Fibroblast of lung (primary cell): ENCODE measurements at regions not wholly inside any gene's neighbourhood (a gene's known extent, or its start where the extent isn't known, plus 50 kb on each side); places are given as distances from the start of the nearest gene placed in this dataset.

Source experiments
- DNase-seq, 2 donors: peaks; one replicate each; pipeline versions ENCODE4 v3.0.0 to v3.0.0-alpha.2; 2010; ENCODE audit warnings: low read depth in 2 of 2
- H2AFZ ChIP-seq: 2 replicates; pipeline ENCODE4 v1.5.1; 2012; ENCODE audit warnings: low read length, control low read depth, inconsistent platforms
- H3K27ac ChIP-seq: 2 replicates; pipeline ENCODE4 v1.5.1; 2011; ENCODE audit warnings: low read length, control low read depth; ENCODE audit not compliant: insufficient read depth
- H3K27me3 ChIP-seq: 2 replicates; pipeline ENCODE4 v1.5.1; 2011; ENCODE audit warnings: mild to moderate bottlenecking, low read length; ENCODE audit not compliant: control insufficient read depth, insufficient read depth
- H3K36me3 ChIP-seq: 2 replicates; pipeline ENCODE4 v1.5.1; 2011; ENCODE audit warnings: low read length; ENCODE audit not compliant: control insufficient read depth, insufficient read depth
- H3K4me1 ChIP-seq: 2 replicates; pipeline ENCODE4 v1.5.1; 2011; ENCODE audit warnings: low read length; ENCODE audit not compliant: control insufficient read depth, insufficient read depth; ENCODE audit errors: extremely low read depth
- H3K4me2 ChIP-seq: 2 replicates; pipeline ENCODE4 v1.5.1; 2011; ENCODE audit warnings: low read length, control low read depth; ENCODE audit not compliant: insufficient read depth; ENCODE audit errors: extremely low read depth
- H3K4me3 ChIP-seq, 4 experiments: fragments of 200-600 bp in 1 of 4; sonication (generic) in 1 of 4; replicated peaks in 1 of 4; 2 replicates each; pipeline ENCODE4 v1.5.1; 2011 to 2016; ENCODE audit warnings: low read length in 4 of 4, low read depth in 3 of 4, mild to moderate bottlenecking in 3 of 4, control low read depth in 2 of 4, inconsistent platforms in 1 of 4, mixed read lengths in 1 of 4; ENCODE audit not compliant: insufficient read depth in 1 of 4; ENCODE audit errors: control extremely low read depth in 1 of 4
- H3K79me2 ChIP-seq: 2 replicates; pipeline ENCODE4 v1.5.1; 2012; ENCODE audit warnings: mild to moderate bottlenecking, low read length, inconsistent platforms; ENCODE audit not compliant: control insufficient read depth, insufficient read depth
- H3K9ac ChIP-seq: 2 replicates; pipeline ENCODE4 v1.5.1; 2011; ENCODE audit warnings: mild to moderate bottlenecking, low read length, control low read depth; ENCODE audit not compliant: insufficient read depth
- H3K9me3 ChIP-seq: 2 replicates; pipeline ENCODE4 v1.5.1; 2012; ENCODE audit warnings: low read depth, low read length; ENCODE audit not compliant: control insufficient read depth, insufficient read depth
- H4K20me1 ChIP-seq: 2 replicates; pipeline ENCODE4 v1.5.1; 2011; ENCODE audit warnings: low read length; ENCODE audit not compliant: control insufficient read depth, insufficient read depth; ENCODE audit errors: extremely low read depth
- EZH2 ChIP-seq: IDR thresholded peaks from 2 replicates; pipeline ENCODE4 v1.5.1; 2012; ENCODE audit warnings: low read length, control low read depth, mild to moderate bottlenecking; ENCODE audit errors: missing control alignments
- TF ChIP-seq, protein P1 (sequence below), 2 donors: IDR thresholded peaks in 1 of 2; conservative IDR thresholded peaks in 1 of 2; 1 replicate in 1 of 2; 2 replicates in 1 of 2; pipeline ENCODE4 v1.5.1; 2011 to 2012; ENCODE audit warnings: low read length in 2 of 2, control low read depth in 1 of 2, inconsistent platforms in 1 of 2, low read depth in 1 of 2, mild to moderate bottlenecking in 1 of 2

DNA sequence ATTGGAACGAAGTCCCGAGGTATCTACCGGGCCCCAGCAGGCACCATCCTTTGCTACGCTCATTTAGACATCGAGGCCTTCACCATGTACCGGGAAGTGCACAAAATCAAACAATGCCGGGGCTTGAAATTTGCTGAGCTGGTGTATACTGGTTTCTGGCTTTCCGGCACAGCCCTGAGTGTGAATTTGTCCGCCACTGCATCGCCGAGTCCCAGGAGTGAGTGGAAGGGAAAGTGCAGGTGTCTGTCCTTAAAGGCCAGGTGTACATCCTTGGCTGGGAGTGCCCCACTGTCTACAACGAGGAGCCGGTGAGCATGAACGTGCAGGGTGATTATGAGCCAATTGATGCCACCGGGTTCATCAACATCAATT lies 158.8 kb upstream of the GUCY1A2 start:
- DNase-seq, result no peak
- no peaks in the 10 kb centered on the region for H3K79me2 ChIP-seq
- no peak overlapping the region for H3K4me2 ChIP-seq
- no peak for TF ChIP-seq EZH2
- TF ChIP-seq, protein P1, sequence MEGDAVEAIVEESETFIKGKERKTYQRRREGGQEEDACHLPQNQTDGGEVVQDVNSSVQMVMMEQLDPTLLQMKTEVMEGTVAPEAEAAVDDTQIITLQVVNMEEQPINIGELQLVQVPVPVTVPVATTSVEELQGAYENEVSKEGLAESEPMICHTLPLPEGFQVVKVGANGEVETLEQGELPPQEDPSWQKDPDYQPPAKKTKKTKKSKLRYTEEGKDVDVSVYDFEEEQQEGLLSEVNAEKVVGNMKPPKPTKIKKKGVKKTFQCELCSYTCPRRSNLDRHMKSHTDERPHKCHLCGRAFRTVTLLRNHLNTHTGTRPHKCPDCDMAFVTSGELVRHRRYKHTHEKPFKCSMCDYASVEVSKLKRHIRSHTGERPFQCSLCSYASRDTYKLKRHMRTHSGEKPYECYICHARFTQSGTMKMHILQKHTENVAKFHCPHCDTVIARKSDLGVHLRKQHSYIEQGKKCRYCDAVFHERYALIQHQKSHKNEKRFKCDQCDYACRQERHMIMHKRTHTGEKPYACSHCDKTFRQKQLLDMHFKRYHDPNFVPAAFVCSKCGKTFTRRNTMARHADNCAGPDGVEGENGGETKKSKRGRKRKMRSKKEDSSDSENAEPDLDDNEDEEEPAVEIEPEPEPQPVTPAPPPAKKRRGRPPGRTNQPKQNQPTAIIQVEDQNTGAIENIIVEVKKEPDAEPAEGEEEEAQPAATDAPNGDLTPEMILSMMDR (conservative IDR thresholded peaks at IDR 0.05 in 1 of 2, IDR thresholded peaks at IDR 0.05 in 1 of 2; ENCODE audit: low read depth in 1 of 2, low read length in 2 of 2), result no peak
- H3K4me3 ChIP-seq, result no peak overlapping the region
- H3K9ac ChIP-seq, result no peak overlapping the region
- no peaks in the 10 kb centered on the region for H3K36me3 ChIP-seq
- H3K9me3 ChIP-seq, result no peaks in the 10 kb centered on the region
- H3K4me1 ChIP-seq, result no peaks in the 10 kb centered on the region
- H2AFZ ChIP-seq, result no peak overlapping the region
- no peak overlapping the region for H3K27ac ChIP-seq
- no peaks in the 10 kb centered on the region for H4K20me1 ChIP-seq
- H3K27me3 ChIP-seq, result no peaks in the 10 kb centered on the region

GRCh38 chr11:107176148-107177105 lies 158.2 kb upstream of the GUCY1A2 start:
- no peaks in the 10 kb centered on the region for H3K9me3 ChIP-seq
- no peaks in the 10 kb centered on the region for H3K27me3 ChIP-seq
- no peaks in the 10 kb centered on the region for H3K36me3 ChIP-seq
- H4K20me1 ChIP-seq, result no peaks in the 10 kb centered on the region
- H3K4me2 ChIP-seq, result no peak overlapping the region
- H3K27ac ChIP-seq, result no peak overlapping the region
- no peak for TF ChIP-seq EZH2
- TF ChIP-seq, protein P1 (conservative IDR thresholded peaks at IDR 0.05 in 1 of 2, IDR thresholded peaks at IDR 0.05 in 1 of 2; ENCODE audit: low read depth in 1 of 2, low read length in 2 of 2), result no peak
- H3K9ac ChIP-seq, result no peak overlapping the region
- DNase-seq, result no peak
- H2AFZ ChIP-seq, result no peak overlapping the region
- no peak overlapping the region for H3K4me3 ChIP-seq
- no peaks in the 10 kb centered on the region for H3K79me2 ChIP-seq
- H3K4me1 ChIP-seq, result no peaks in the 10 kb centered on the region

DNA sequence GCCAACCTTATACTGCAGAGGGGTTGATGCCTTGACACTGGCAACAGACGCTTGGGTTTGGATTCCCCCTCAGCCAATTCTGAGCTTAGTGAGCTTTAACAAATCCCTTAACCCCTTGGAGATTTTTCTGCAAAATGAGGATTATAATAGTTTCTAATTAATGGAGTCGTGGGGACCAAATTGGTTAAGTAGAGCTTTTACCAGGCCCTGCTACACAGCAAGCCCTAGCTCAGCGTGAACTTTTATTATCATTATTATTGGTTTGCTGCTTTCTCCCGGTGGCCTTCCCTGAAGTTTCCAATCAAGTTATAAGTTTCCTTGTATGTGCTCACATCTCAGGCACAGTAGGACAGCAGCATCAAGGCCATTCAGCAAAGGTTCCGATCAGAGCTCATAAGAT lies 156.6 kb upstream of the GUCY1A2 start:
- TF ChIP-seq, protein P1 (conservative IDR thresholded peaks at IDR 0.05 in 1 of 2, IDR thresholded peaks at IDR 0.05 in 1 of 2; ENCODE audit: low read depth in 1 of 2, low read length in 2 of 2), result no peak
- TF ChIP-seq EZH2, result no peak
- Histone ChIP-seq H3K9me3 (no peaks in the 10 kb centered on the region), H3K4me1 (no peaks in the 10 kb centered on the region), H3K79me2 (no peaks in the 10 kb centered on the region), H3K4me3 (no peak overlapping the region), H3K4me2 (no peak overlapping the region), H4K20me1 (no peaks in the 10 kb centered on the region), H2AFZ (no peak overlapping the region), H3K9ac (no peak overlapping the region), H3K36me3 (no peaks in the 10 kb centered on the region), H3K27me3 (no peaks in the 10 kb centered on the region), H3K27ac (no peak overlapping the region)
- no peak for DNase-seq
